Keratinocyte (primary cell): ENCODE measurements at regions not wholly inside any gene's neighbourhood (a gene's known extent, or its start where the extent isn't known, plus 50 kb on each side); places are given as distances from the start of the nearest gene placed in this dataset.

Experiments used
- EZH2 ChIP-seq: IDR thresholded peaks from one replicate; pipeline ENCODE4 v1.6.1; 2012; ENCODE audit warnings: inconsistent platforms, mild to moderate bottlenecking, low read length, moderate library complexity
- TF ChIP-seq, protein P1 (sequence below), 3 experiments: IDR thresholded peaks in 1 of 3; conservative IDR thresholded peaks in 1 of 3; optimal IDR thresholded peaks in 1 of 3; 2 replicates in 2 of 3; 3 replicates in 1 of 3; pipeline versions ENCODE3 to v1.5.1; 2011; ENCODE audit warnings: low read length in 3 of 3, mild to moderate bottlenecking in 3 of 3, moderate library complexity in 2 of 3, control low read depth in 1 of 3, inconsistent platforms in 1 of 3; ENCODE audit not compliant: insufficient read depth in 2 of 3; ENCODE audit errors: extremely low read depth in 1 of 3

- TF ChIP-seq, protein P1, sequence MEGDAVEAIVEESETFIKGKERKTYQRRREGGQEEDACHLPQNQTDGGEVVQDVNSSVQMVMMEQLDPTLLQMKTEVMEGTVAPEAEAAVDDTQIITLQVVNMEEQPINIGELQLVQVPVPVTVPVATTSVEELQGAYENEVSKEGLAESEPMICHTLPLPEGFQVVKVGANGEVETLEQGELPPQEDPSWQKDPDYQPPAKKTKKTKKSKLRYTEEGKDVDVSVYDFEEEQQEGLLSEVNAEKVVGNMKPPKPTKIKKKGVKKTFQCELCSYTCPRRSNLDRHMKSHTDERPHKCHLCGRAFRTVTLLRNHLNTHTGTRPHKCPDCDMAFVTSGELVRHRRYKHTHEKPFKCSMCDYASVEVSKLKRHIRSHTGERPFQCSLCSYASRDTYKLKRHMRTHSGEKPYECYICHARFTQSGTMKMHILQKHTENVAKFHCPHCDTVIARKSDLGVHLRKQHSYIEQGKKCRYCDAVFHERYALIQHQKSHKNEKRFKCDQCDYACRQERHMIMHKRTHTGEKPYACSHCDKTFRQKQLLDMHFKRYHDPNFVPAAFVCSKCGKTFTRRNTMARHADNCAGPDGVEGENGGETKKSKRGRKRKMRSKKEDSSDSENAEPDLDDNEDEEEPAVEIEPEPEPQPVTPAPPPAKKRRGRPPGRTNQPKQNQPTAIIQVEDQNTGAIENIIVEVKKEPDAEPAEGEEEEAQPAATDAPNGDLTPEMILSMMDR (optimal IDR thresholded peaks at IDR 0.05 in 1 of 3, IDR thresholded peaks at IDR 0.05 in 1 of 3, conservative IDR thresholded peaks at IDR 0.05 in 1 of 3; ENCODE audit: extremely low read depth in 1 of 3, insufficient read depth in 2 of 3, low read length in 3 of 3), result no peak
- no peak for TF ChIP-seq EZH2
Observed at GRCh38 chr10:2933924-2934323, 133.4 kb upstream of the PFKP start.
